Esophagus squamous epithelium (tissue), 5 donors: ENCODE measurements at regions not wholly inside any gene's neighbourhood (a gene's known extent, or its start where the extent isn't known, plus 50 kb on each side); places are given as distances from the start of the nearest gene placed in this dataset.
A peak's percentile ranks its signal among the peaks of the same experiment; 100 is the strongest.

Experiments
- DNase-seq: peaks from one replicate; lab custom pipeline; 2025; lab: John Stamatoyannopoulos, UW
- H3K27ac ChIP-seq, 4 donors: fragments of 200-600 bp; sonication (generic); one replicate each; pipeline ENCODE4 v1.5.1; 2016 to 2019; ENCODE audit warnings: mild to moderate bottlenecking in 1 of 4
- H3K27me3 ChIP-seq, 4 donors: fragments of 200-600 bp; sonication (generic); 1 replicate in 3 of 4; 2 replicates in 1 of 4; pipeline versions ENCODE4 v1.5.1 to v1.6.0; 2017 to 2021; ENCODE audit warnings: antibody characterized with exemption in 1 of 4
- H3K36me3 ChIP-seq, 3 donors: fragments of 200-600 bp; sonication (generic); one replicate each; pipeline ENCODE4 v1.5.1; 2016 to 2019
- H3K4me1 ChIP-seq, 3 donors: fragments of 200-600 bp; sonication (generic); one replicate each; pipeline ENCODE4 v1.5.1; 2017 to 2019
- H3K4me3 ChIP-seq, 4 donors: fragments of 200-600 bp; sonication (generic); 1 replicate in 3 of 4; 2 replicates in 1 of 4; pipeline ENCODE4 v1.5.1; 2016 to 2019; ENCODE audit warnings: mild to moderate bottlenecking in 2 of 4, moderate library complexity in 1 of 4
- H3K9me3 ChIP-seq, 3 donors: fragments of 200-600 bp; sonication (generic); one replicate each; pipeline ENCODE4 v1.5.1; 2016 to 2019
- CTCF ChIP-seq, 6 experiments: fragments of 450-650 bp in 4 of 6; fragments of 200-600 bp in 2 of 6; sonication (generic) in 2 of 6; IDR thresholded peaks; one replicate each; pipeline ENCODE4 v1.5.1; 2016 to 2019; ENCODE audit warnings: antibody characterized with exemption in 6 of 6, mild to moderate bottlenecking in 4 of 6, moderate library complexity in 4 of 6
- POLR2A ChIP-seq, 4 donors: fragments of 450-650 bp; IDR thresholded peaks; one replicate each; pipeline ENCODE4 v1.6.1; 2017; ENCODE audit warnings: antibody characterized with exemption in 4 of 4, mild to moderate bottlenecking in 4 of 4, moderate library complexity in 3 of 4
- WGBS, 2 donors: methylation state at CpG; one replicate each; pipeline ENCODE4 v1.1.5; 2018; 5-methylcytosine and 5-hydroxymethylcytosine counted together
- intact Hi-C: fragments of 100-400 bp; cut with DNase I; formaldehyde crosslinking; loops from one replicate; pipeline ENCODE4 v1.15.0; 2022
- donor health status: DM: yes; HTN: yes; CAD: no.

GRCh38 chr3:176690083-176690869, 507.0 kb downstream of the TBL1XR1 start:
- DNase-seq = no peak
- Histone ChIP-seq H3K27me3 (no peaks in the 10 kb centered on the region), H3K27ac (no peak overlapping the region), H3K9me3 (no peaks in the 10 kb centered on the region), H3K4me3 (no peak overlapping the region), H3K4me1 (no peaks in the 10 kb centered on the region), H3K36me3 (no peaks in the 10 kb centered on the region)
- WGBS, 2 donors = 66 to 75% methylated on average over 7 of the region's 7 CpGs
- TF ChIP-seq CTCF (IDR thresholded peaks at IDR 0.05) (no peak), POLR2A (IDR thresholded peaks at IDR 0.05) (no peak)
- intact Hi-C loops = no loop called here

- intact Hi-C loops = no loop called here
- Histone ChIP-seq H3K4me3 (no peak overlapping the region), H3K4me1 (no peaks in the 10 kb centered on the region), H3K27ac (no peak overlapping the region), H3K36me3 (no peaks in the 10 kb centered on the region), H3K9me3 (no peaks in the 10 kb centered on the region), H3K27me3 (no peaks in the 10 kb centered on the region)
- no peak for TF ChIP-seq POLR2A (IDR thresholded peaks at IDR 0.05)
- no peak for TF ChIP-seq CTCF (IDR thresholded peaks at IDR 0.05)
- DNase-seq = no peak
- WGBS, 2 donors = 70 to 73% methylated on average over 2 of the region's 2 CpGs
Measured at GRCh38 chr3:176687754-176688153, 509.5 kb downstream of the TBL1XR1 start.

GRCh38 chr3:176683382-176683781, 513.9 kb downstream of the TBL1XR1 start:
- peaks cover 0 to 7% (median 0%) of the 10 kb centered on the region in 3 donors for H3K9me3 ChIP-seq
- intact Hi-C loops = no loop called here
- H3K4me3 ChIP-seq = no peak overlapping the region
- no peak overlapping the region for H3K27ac ChIP-seq
- no peak for DNase-seq
- 64 to 72% methylated on average over 2 of the region's 2 CpGs for WGBS, 2 donors
- no peaks in the 10 kb centered on the region for H3K36me3 ChIP-seq
- H3K27me3 ChIP-seq = no peaks in the 10 kb centered on the region
- no peaks in the 10 kb centered on the region for H3K4me1 ChIP-seq
- no peak for TF ChIP-seq CTCF (IDR thresholded peaks at IDR 0.05)
- no peak for TF ChIP-seq POLR2A (IDR thresholded peaks at IDR 0.05)

GRCh38 chr3:176663837-176664831, 533.1 kb downstream of the TBL1XR1 start:
- intact Hi-C loops = no loop called here
- Histone ChIP-seq H3K36me3 (no peaks in the 10 kb centered on the region), H3K9me3 (no peaks in the 10 kb centered on the region), H3K27ac (no peak overlapping the region), H3K4me3 (no peak overlapping the region), H3K4me1 (no peaks in the 10 kb centered on the region), H3K27me3 (no peaks in the 10 kb centered on the region)
- no peak for DNase-seq
- 20 to 29% methylated on average over 8 of the region's 8 CpGs for WGBS, 2 donors
- TF ChIP-seq POLR2A (IDR thresholded peaks at IDR 0.05) (no peak), CTCF (IDR thresholded peaks at IDR 0.05) (peak in 1 of 6 experiments; percentile 34)

- TF ChIP-seq POLR2A (IDR thresholded peaks at IDR 0.05) (no peak), CTCF (IDR thresholded peaks at IDR 0.05) (no peak)
- Histone ChIP-seq H3K27ac (no peak overlapping the region), H3K4me3 (no peak overlapping the region), H3K27me3 (no peaks in the 10 kb centered on the region), H3K9me3 (no peaks in the 10 kb centered on the region), H3K36me3 (no peaks in the 10 kb centered on the region), H3K4me1 (no peaks in the 10 kb centered on the region)
- no peak for DNase-seq
- WGBS, 2 donors = 67 to 75% methylated on average over 1 of the region's 1 CpG
- intact Hi-C loops = no loop called here
Measured at GRCh38 chr3:176663387-176663786, 533.9 kb downstream of the TBL1XR1 start.
